HEK293 (cell line): ENCODE measurements at regions not wholly inside any gene's neighbourhood (a gene's known extent, or its start where the extent isn't known, plus 50 kb on each side); places are given as distances from the start of the nearest gene placed in this dataset.
"Not testable (repeated sequence)": the region's sequence is repeated elsewhere in the genome, so short reads cannot be mapped to it uniquely, and the experiment has no call there.

Source experiments
- CTCF ChIP-seq: fragments of 450-650 bp; formaldehyde crosslinking; IDR thresholded peaks from 2 replicates; pipeline ENCODE4 v1.5.1; 2016; ENCODE audit warnings: missing biosample characterization, missing genetic modification characterization
- ZBTB48 ChIP-seq: fragments of 450-650 bp; formaldehyde crosslinking; IDR thresholded peaks from 2 replicates; pipeline ENCODE4 v1.5.1; 2016; ENCODE audit warnings: missing biosample characterization, missing genetic modification characterization
- ZBTB49 ChIP-seq: fragments of 450-650 bp; formaldehyde crosslinking; IDR thresholded peaks from 2 replicates; pipeline ENCODE4 v1.5.1; 2016; ENCODE audit warnings: missing biosample characterization, missing genetic modification characterization, low read depth
- ZNF830 ChIP-seq: fragments of 450-650 bp; IDR thresholded peaks from 2 replicates; pipeline ENCODE4 v1.5.0; 2018; ENCODE audit warnings: missing biosample characterization, missing genetic modification characterization, low read depth, mild to moderate bottlenecking, moderate library complexity

- not testable (repeated sequence) for TF ChIP-seq ZBTB48, ZBTB49, ZNF830, CTCF (tag by site-specific recombination)
Measured at GRCh38 chr1:104135036-104135435, 385.3 kb downstream of the AMY1C start.
